GM12874 (cell line): ENCODE measurements at regions not wholly inside any gene's neighbourhood (a gene's known extent, or its start where the extent isn't known, plus 50 kb on each side); places are given as distances from the start of the nearest gene placed in this dataset.

Experiments used
- CTCF ChIP-seq: IDR thresholded peaks from 2 replicates; pipeline ENCODE4 v1.5.1; 2011; ENCODE audit warnings: low read depth, mild to moderate bottlenecking, control low read depth, low read length, moderate library complexity; ENCODE audit not compliant: insufficient read depth

GRCh38 chr4:36590343-36590742 is 308.9 kb downstream of the DTHD1 start:
- TF ChIP-seq CTCF: no peak

- TF ChIP-seq CTCF: no peak
Observed at GRCh38 chr4:36601864-36602495, 320.6 kb downstream of the DTHD1 start.

GRCh38 chr4:36609661-36610060 is 328.2 kb downstream of the DTHD1 start:
- no peak for TF ChIP-seq CTCF

- no peak for TF ChIP-seq CTCF
Observed at GRCh38 chr4:36610628-36611027, 329.2 kb downstream of the DTHD1 start.

GRCh38 chr4:36614011-36614410 is 332.6 kb downstream of the DTHD1 start:
- TF ChIP-seq CTCF: no peak

- no peak for TF ChIP-seq CTCF
Observed at GRCh38 chr4:36618102-36618501, 336.7 kb downstream of the DTHD1 start.

- no peak for TF ChIP-seq CTCF
Observed at GRCh38 chr4:36624030-36624429, 342.6 kb downstream of the DTHD1 start.

GRCh38 chr4:36638273-36638811 is 356.9 kb downstream of the DTHD1 start:
- no peak for TF ChIP-seq CTCF
